BLaER1 treated with 17β-estradiol and CSF1 and Interleukin-3, amounts not matched to agents 10 nM and 100 nM (cell line): ENCODE measurements at regions not wholly inside any gene's neighbourhood (a gene's known extent, or its start where the extent isn't known, plus 50 kb on each side); places are given as distances from the start of the nearest gene placed in this dataset.
"Not testable (repeated sequence)": the region's sequence is repeated elsewhere in the genome, so short reads cannot be mapped to it uniquely, and the experiment has no call there.

Source experiments
- H3K27ac ChIP-seq, 11 experiments: shearing (Covaris generic); formaldehyde crosslinking; 2 replicates each; pipeline ENCODE4 v1.8.1; 2022
- H3K27me3 ChIP-seq, 11 experiments: shearing (Covaris generic); formaldehyde crosslinking; 2 replicates each; pipeline ENCODE4 v1.8.1; 2022
- H3K36me3 ChIP-seq, 11 experiments: shearing (Covaris generic); formaldehyde crosslinking; 2 replicates each; pipeline ENCODE4 v1.8.1; 2022
- H3K4me1 ChIP-seq, 10 experiments: shearing (Covaris generic); formaldehyde crosslinking; 2 replicates each; pipeline ENCODE4 v1.8.1; 2022
- H3K4me2 ChIP-seq, 11 experiments: shearing (Covaris generic); formaldehyde crosslinking; 2 replicates each; pipeline ENCODE4 v1.8.1; 2022
- H3K4me3 ChIP-seq, 10 experiments: shearing (Covaris generic); formaldehyde crosslinking; 2 replicates each; pipeline ENCODE4 v1.8.1; 2022
- H3K9ac ChIP-seq, 11 experiments: shearing (Covaris generic); formaldehyde crosslinking; 2 replicates each; pipeline ENCODE4 v1.8.1; 2022
- H3K9me3 ChIP-seq, 11 experiments: shearing (Covaris generic); formaldehyde crosslinking; replicated peaks in 1 of 11; 2 replicates each; pipeline ENCODE4 v1.8.1; 2022
- H4K20me1 ChIP-seq, 11 experiments: shearing (Covaris generic); formaldehyde crosslinking; 2 replicates each; pipeline ENCODE4 v1.8.1; 2022
- Cebpa-rat ChIP-seq, 11 experiments: shearing (Covaris generic); IDR thresholded peaks; 2 replicates each; pipeline ENCODE4 v1.8.1; 2022

- Histone ChIP-seq H3K27ac (no peak overlapping the region), H3K9ac (no peak overlapping the region), H3K4me2 (no peak overlapping the region), H3K4me1 (no peaks in the 10 kb centered on the region), H3K27me3 (no peaks in the 10 kb centered on the region), H4K20me1 (no peaks in the 10 kb centered on the region), H3K36me3 (no peaks in the 10 kb centered on the region), H3K9me3 (peaks cover 0 to 20% (median 11%) of the 10 kb centered on the region in 11 experiments; a peak in 14 of 22 replicates), H3K4me3 (no peak overlapping the region)
- TF ChIP-seq Cebpa-rat (IDR thresholded peaks at IDR 0.05): no peak
Measured at GRCh38 chr4:30094887-30095286, 625.3 kb upstream of the PCDH7 start.

- peaks cover 0 to 3% (median 0%) of the 10 kb centered on the region in 11 experiments; a peak in 1 of 22 replicates for H3K9me3 ChIP-seq
- H3K27ac ChIP-seq: peak overlapping the region in 1 of 11 experiments; percentile 30; a peak in 2 of 22 replicates
- H3K27me3 ChIP-seq: no peaks in the 10 kb centered on the region
- H3K4me2 ChIP-seq: peak overlapping the region in 3 of 11 experiments; percentile 32 to 68 (median 58); a peak in 4 of 22 replicates
- H3K36me3 ChIP-seq: no peaks in the 10 kb centered on the region
- H4K20me1 ChIP-seq: no peaks in the 10 kb centered on the region
- no peak overlapping the region for H3K4me3 ChIP-seq
- no peak for TF ChIP-seq Cebpa-rat (IDR thresholded peaks at IDR 0.05)
- no peak overlapping the region for H3K9ac ChIP-seq
- peaks cover 0 to 19% (median 0%) of the 10 kb centered on the region in 10 experiments; a peak in 6 of 20 replicates for H3K4me1 ChIP-seq
Measured at GRCh38 chr4:30103455-30103854, 616.7 kb upstream of the PCDH7 start.

DNA sequence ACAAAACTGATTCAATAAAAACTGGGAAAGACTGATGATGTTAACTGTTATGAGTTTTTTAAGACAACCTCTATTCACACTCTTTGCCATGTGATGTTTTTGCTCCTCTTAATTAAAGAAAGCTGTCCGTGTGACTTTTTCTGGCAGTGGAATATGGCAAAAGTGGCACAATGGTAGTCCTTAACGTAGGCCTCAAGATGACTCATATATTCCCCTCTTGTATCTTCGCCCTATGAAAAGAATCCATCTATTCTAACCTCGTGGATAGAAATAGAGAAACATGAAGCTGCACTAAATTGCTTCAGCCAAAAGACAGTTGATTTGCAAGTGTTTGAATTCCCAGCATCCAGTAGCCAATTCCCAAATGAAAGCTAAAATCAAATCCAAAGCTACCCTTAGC lies 603.8 kb upstream of the PCDH7 start:
- no peaks in the 10 kb centered on the region for H4K20me1 ChIP-seq
- no peaks in the 10 kb centered on the region for H3K4me1 ChIP-seq
- H3K27ac ChIP-seq: no peak overlapping the region
- no peak overlapping the region for H3K4me3 ChIP-seq
- no peak overlapping the region for H3K9ac ChIP-seq
- H3K4me2 ChIP-seq: no peak overlapping the region
- H3K27me3 ChIP-seq: no peaks in the 10 kb centered on the region
- no peaks in the 10 kb centered on the region for H3K36me3 ChIP-seq
- peaks cover 0 to 7% (median 0%) of the 10 kb centered on the region in 11 experiments; a peak in 2 of 22 replicates for H3K9me3 ChIP-seq
- no peak for TF ChIP-seq Cebpa-rat (IDR thresholded peaks at IDR 0.05)

- no peaks in the 10 kb centered on the region for H3K36me3 ChIP-seq
- no peak overlapping the region for H3K9ac ChIP-seq
- no peaks in the 10 kb centered on the region for H4K20me1 ChIP-seq
- no peak overlapping the region for H3K4me3 ChIP-seq
- H3K27ac ChIP-seq: no peak overlapping the region
- H3K9me3 ChIP-seq: peaks cover 0 to 5% (median 0%) of the 10 kb centered on the region in 11 experiments; a peak in 2 of 22 replicates
- TF ChIP-seq Cebpa-rat (IDR thresholded peaks at IDR 0.05): no peak
- no peaks in the 10 kb centered on the region for H3K4me1 ChIP-seq
- no peaks in the 10 kb centered on the region for H3K27me3 ChIP-seq
- H3K4me2 ChIP-seq: no peak overlapping the region
Measured at GRCh38 chr4:30117433-30117832, 602.7 kb upstream of the PCDH7 start.

GRCh38 chr4:30122711-30123110 lies 597.5 kb upstream of the PCDH7 start:
- Histone ChIP-seq H4K20me1 (no peaks in the 10 kb centered on the region), H3K9ac (no peak overlapping the region), H3K4me2 (no peak overlapping the region), H3K4me1 (no peaks in the 10 kb centered on the region), H3K4me3 (no peak overlapping the region), H3K9me3 (no peaks in the 10 kb centered on the region), H3K36me3 (no peaks in the 10 kb centered on the region), H3K27me3 (no peaks in the 10 kb centered on the region), H3K27ac (no peak overlapping the region)
- TF ChIP-seq Cebpa-rat (IDR thresholded peaks at IDR 0.05): no peak

DNA sequence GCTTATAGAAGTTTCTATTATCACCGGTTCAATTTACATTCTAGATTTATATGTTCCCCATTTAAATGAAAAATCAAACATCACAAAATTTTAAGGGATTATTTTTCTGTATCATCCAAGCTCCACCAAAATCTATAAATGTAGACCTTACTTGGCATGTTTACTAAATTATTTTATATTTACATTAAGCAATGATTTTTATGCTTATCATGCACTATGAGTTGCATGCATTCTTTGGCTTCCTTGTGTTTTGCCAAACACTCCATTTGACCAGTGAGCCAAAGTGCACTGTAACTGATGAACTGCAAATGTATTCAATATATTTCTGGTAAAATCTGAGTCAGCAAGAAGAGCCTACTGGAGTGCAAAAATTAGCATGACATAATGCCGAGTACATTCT lies 595.5 kb upstream of the PCDH7 start:
- not testable (repeated sequence) for H3K4me3 ChIP-seq, H3K9ac ChIP-seq

GRCh38 chr4:30125868-30126267 lies 594.3 kb upstream of the PCDH7 start:
- Histone ChIP-seq H3K4me1 (no peaks in the 10 kb centered on the region), H3K4me2 (no peak overlapping the region), H3K36me3 (no peaks in the 10 kb centered on the region), H3K27me3 (no peaks in the 10 kb centered on the region), H4K20me1 (no peaks in the 10 kb centered on the region), H3K9me3 (no peaks in the 10 kb centered on the region), H3K9ac (no peak overlapping the region), H3K4me3 (no peak overlapping the region), H3K27ac (no peak overlapping the region)
- no peak for TF ChIP-seq Cebpa-rat (IDR thresholded peaks at IDR 0.05)

More for the DNA sequence above, 595.5 kb upstream of the PCDH7 start:
- not testable (repeated sequence) for H3K27me3 ChIP-seq, H3K4me2 ChIP-seq, H3K27ac ChIP-seq, H3K9me3 ChIP-seq, H3K36me3 ChIP-seq, H3K4me1 ChIP-seq, H4K20me1 ChIP-seq

DNA sequence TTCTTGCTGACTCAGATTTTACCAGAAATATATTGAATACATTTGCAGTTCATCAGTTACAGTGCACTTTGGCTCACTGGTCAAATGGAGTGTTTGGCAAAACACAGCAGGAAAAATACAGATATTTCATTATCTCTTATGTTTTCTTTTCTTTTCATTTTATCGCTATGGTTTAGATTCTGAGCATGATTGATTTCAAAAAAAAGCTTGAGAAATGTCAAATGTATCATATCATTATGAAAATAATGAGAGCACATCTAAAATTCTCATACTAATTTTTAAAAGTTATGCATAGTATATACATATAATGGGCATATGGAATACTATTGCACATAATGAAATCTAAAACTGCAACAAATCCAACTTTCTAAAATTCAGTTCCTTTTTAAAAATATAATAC lies 593.8 kb upstream of the PCDH7 start:
- H3K9ac ChIP-seq: no peak overlapping the region
- H3K27ac ChIP-seq: no peak overlapping the region
- no peaks in the 10 kb centered on the region for H3K27me3 ChIP-seq
- no peak for TF ChIP-seq Cebpa-rat (IDR thresholded peaks at IDR 0.05)
- no peaks in the 10 kb centered on the region for H3K36me3 ChIP-seq
- no peaks in the 10 kb centered on the region for H3K4me1 ChIP-seq
- no peak overlapping the region for H3K4me2 ChIP-seq
- no peaks in the 10 kb centered on the region for H3K9me3 ChIP-seq
- no peak overlapping the region for H3K4me3 ChIP-seq
- H4K20me1 ChIP-seq: no peaks in the 10 kb centered on the region

- H3K4me2 ChIP-seq, H3K9me3 ChIP-seq, H3K27ac ChIP-seq, H3K9ac ChIP-seq, H4K20me1 ChIP-seq, H3K36me3 ChIP-seq, H3K4me1 ChIP-seq, H3K27me3 ChIP-seq, H3K4me3 ChIP-seq: not testable (repeated sequence)
Measured at GRCh38 chr4:30148828-30149227, 571.3 kb upstream of the PCDH7 start.

GRCh38 chr4:30149539-30149938 lies 570.6 kb upstream of the PCDH7 start:
- H3K4me1 ChIP-seq, H4K20me1 ChIP-seq, H3K4me2 ChIP-seq, H3K36me3 ChIP-seq, H3K27ac ChIP-seq, H3K9ac ChIP-seq, H3K27me3 ChIP-seq, H3K4me3 ChIP-seq, H3K9me3 ChIP-seq: not testable (repeated sequence)

- no peak overlapping the region for H3K9ac ChIP-seq
- no peaks in the 10 kb centered on the region for H3K36me3 ChIP-seq
- H3K27me3 ChIP-seq: no peaks in the 10 kb centered on the region
- H3K4me1 ChIP-seq: no peaks in the 10 kb centered on the region
- H3K4me2 ChIP-seq: no peak overlapping the region
- H3K4me3 ChIP-seq: no peak overlapping the region
- no peaks in the 10 kb centered on the region for H3K9me3 ChIP-seq
- no peak overlapping the region for H3K27ac ChIP-seq
- no peak for TF ChIP-seq Cebpa-rat (IDR thresholded peaks at IDR 0.05)
- H4K20me1 ChIP-seq: no peaks in the 10 kb centered on the region
Measured at GRCh38 chr4:30153427-30153826, 566.7 kb upstream of the PCDH7 start.
